Lower leg skin (tissue), 4 donors: ENCODE measurements at regions not wholly inside any gene's neighbourhood (a gene's known extent, or its start where the extent isn't known, plus 50 kb on each side); places are given as distances from the start of the nearest gene placed in this dataset.

Experiments used
- DNase-seq, 2 donors: peaks; one replicate each; pipeline ENCODE4 v3.0.0-alpha.2; 2019; ENCODE audit warnings: low spot score in 2 of 2
- H3K4me3 ChIP-seq: fragments of 200-600 bp; sonication (generic); 2 replicates; pipeline ENCODE4 v1.5.1; 2017; ENCODE audit warnings: mild to moderate bottlenecking, low read depth; ENCODE audit not compliant: poor library complexity, severe bottlenecking
- POLR2A ChIP-seq, 2 donors: fragments of 450-650 bp; IDR thresholded peaks; one replicate each; pipeline ENCODE4 v1.6.1; 2016 to 2017; ENCODE audit warnings: antibody characterized with exemption in 2 of 2, mild to moderate bottlenecking in 1 of 2, moderate library complexity in 1 of 2
- WGBS, 2 donors: methylation state at CpG; one replicate each; pipeline ENCODE4 v1.1.5; 2018; 5-methylcytosine and 5-hydroxymethylcytosine counted together
- intact Hi-C: fragments of 100-400 bp; cut with DNase I; formaldehyde crosslinking; loops from one replicate; pipeline ENCODE4 v1.15.0; 2023; ENCODE audit warnings: low total_unique reads
- TF ChIP-seq, protein P1 (sequence below), 3 donors: fragments of 450-650 bp; IDR thresholded peaks; one replicate each; pipeline ENCODE4 v1.5.1; 2016; ENCODE audit warnings: antibody characterized with exemption in 3 of 3, mild to moderate bottlenecking in 3 of 3, moderate library complexity in 2 of 3

GRCh38 chr6:105487040-105487790 lies 84.3 kb upstream of the PREP start:
- intact Hi-C loops: no loop called here
- WGBS, 2 donors: 89% methylated on average over 9 of the region's 9 CpGs
- no peak for DNase-seq
- H3K4me3 ChIP-seq: no peak overlapping the region
- TF ChIP-seq, protein P1, sequence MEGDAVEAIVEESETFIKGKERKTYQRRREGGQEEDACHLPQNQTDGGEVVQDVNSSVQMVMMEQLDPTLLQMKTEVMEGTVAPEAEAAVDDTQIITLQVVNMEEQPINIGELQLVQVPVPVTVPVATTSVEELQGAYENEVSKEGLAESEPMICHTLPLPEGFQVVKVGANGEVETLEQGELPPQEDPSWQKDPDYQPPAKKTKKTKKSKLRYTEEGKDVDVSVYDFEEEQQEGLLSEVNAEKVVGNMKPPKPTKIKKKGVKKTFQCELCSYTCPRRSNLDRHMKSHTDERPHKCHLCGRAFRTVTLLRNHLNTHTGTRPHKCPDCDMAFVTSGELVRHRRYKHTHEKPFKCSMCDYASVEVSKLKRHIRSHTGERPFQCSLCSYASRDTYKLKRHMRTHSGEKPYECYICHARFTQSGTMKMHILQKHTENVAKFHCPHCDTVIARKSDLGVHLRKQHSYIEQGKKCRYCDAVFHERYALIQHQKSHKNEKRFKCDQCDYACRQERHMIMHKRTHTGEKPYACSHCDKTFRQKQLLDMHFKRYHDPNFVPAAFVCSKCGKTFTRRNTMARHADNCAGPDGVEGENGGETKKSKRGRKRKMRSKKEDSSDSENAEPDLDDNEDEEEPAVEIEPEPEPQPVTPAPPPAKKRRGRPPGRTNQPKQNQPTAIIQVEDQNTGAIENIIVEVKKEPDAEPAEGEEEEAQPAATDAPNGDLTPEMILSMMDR (IDR thresholded peaks at IDR 0.05): no peak
- no peak for TF ChIP-seq POLR2A (IDR thresholded peaks at IDR 0.05)

- TF ChIP-seq, protein P1 (IDR thresholded peaks at IDR 0.05): no peak
- no peak for TF ChIP-seq POLR2A (IDR thresholded peaks at IDR 0.05)
- 63 to 72% methylated on average over 5 of the region's 5 CpGs for WGBS, 2 donors
Observed at GRCh38 chr6:105485456-105485855, 82.6 kb upstream of the PREP start.

DNA sequence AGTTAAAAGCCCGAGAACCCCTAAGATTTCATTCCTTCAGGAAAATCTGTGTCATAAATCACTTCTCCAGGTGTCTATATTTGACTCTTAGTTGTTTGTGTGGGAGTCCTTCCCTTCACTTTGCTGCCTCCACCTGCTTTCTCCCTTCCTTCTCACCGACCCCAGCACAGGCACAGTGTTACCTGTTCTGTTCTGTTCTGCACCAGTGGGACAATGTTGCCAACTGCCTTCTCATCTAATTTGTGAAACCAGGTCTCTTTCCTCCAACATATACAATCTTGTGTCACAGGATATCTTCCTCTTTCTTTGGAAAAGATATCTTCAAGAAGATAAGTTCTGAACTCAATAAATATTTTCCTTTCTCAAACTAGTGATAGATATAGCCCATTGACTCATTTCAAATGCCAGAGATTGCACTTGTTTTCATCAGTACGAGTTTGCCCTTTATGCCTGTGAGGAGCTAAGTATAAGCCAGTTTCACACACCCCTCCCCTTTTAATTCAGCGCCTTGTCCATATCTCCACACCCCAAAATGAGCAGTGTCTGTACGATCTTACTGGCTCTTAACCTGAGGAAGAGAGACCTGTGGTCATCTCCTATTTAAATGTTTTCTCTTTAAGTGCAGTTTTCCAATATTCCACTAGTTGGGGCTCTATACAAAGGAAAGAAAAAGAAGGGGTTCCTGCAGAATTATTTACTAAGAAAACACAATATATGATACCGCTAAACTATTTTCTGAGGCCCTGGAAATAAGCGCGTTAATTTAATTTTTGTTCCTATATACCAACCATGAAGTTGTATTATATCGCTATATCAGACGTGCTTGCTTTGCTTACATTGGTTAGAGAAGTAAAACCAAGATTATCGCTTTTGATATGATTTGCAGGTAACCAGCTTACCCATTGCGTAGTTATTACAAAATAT lies 81.6 kb upstream of the PREP start:
- DNase-seq: no peak
- WGBS, 2 donors: 38 to 41% methylated on average over 12 of the region's 12 CpGs
- TF ChIP-seq, protein P1 (IDR thresholded peaks at IDR 0.05): no peak
- no peak for TF ChIP-seq POLR2A (IDR thresholded peaks at IDR 0.05)
- intact Hi-C loops: no loop called here
- no peak overlapping the region for H3K4me3 ChIP-seq

More at GRCh38 chr6:105485456-105485855, 82.6 kb upstream of the PREP start:
- no peak overlapping the region for H3K4me3 ChIP-seq
- intact Hi-C loops: no loop called here
- DNase-seq: no peak

DNA sequence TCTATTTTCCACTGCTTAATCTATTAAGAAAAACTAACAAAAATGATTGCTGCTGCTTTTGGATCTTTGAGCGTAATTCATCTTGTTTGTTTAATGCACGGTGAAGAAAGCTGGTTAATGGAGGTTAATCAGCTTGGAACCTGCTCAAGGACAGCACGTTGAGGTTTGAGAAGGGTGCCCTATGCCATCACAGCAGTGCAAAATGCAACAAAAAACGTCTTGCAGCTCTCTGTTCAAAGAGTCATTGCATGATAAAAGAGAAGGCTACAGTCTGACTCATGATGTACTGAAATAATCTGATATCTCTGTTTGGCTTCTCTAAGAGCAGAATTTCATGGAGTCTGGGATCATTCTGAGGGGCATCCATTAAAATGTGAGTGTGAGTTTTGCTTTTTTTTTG lies 80.6 kb upstream of the PREP start:
- TF ChIP-seq, protein P1 (IDR thresholded peaks at IDR 0.05): no peak
- TF ChIP-seq POLR2A (IDR thresholded peaks at IDR 0.05): no peak
- DNase-seq: no peak
- no peak overlapping the region for H3K4me3 ChIP-seq
- intact Hi-C loops: no loop called here
- 22 to 26% methylated on average over 4 of the region's 4 CpGs for WGBS, 2 donors

DNA sequence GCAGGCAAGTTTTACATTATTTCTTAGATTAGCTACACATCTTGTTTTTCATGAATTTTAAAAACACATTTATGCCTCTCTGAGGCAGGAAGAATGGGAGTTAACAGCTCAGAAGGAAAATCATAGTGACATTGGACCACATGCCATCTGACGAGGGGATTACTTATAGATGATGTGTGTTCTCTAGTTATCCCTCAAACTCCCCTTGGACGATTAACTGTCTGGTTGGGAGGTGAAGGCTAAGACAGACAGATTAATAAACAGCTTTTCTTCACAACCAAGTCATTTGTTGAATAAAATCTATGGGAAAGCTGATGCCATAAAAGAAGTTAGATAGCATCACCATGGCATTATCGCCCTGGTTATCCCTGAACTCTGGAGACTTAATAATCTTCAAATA lies 80.0 kb upstream of the PREP start:
- no peak for TF ChIP-seq POLR2A (IDR thresholded peaks at IDR 0.05)
- TF ChIP-seq, protein P1 (IDR thresholded peaks at IDR 0.05): no peak
- no peak overlapping the region for H3K4me3 ChIP-seq
- 67 to 76% methylated on average over 3 of the region's 3 CpGs for WGBS, 2 donors
- no peak for DNase-seq
- intact Hi-C loops: no loop called here
